GM12875 (cell line): ENCODE measurements at regions not wholly inside any gene's neighbourhood (a gene's known extent, or its start where the extent isn't known, plus 50 kb on each side); places are given as distances from the start of the nearest gene placed in this dataset.

ENCODE experiments used
- H3K4me3 ChIP-seq: one replicate; pipeline ENCODE4 v1.5.1; 2011; ENCODE audit warnings: low read depth, low read length, control low read depth
- TF ChIP-seq, protein P1 (sequence below): IDR thresholded peaks from 2 replicates; pipeline ENCODE4 v1.5.1; 2011; ENCODE audit warnings: low read depth, mild to moderate bottlenecking, control low read depth, inconsistent platforms, low read length, moderate library complexity, borderline replicate concordance; ENCODE audit not compliant: insufficient read depth

DNA sequence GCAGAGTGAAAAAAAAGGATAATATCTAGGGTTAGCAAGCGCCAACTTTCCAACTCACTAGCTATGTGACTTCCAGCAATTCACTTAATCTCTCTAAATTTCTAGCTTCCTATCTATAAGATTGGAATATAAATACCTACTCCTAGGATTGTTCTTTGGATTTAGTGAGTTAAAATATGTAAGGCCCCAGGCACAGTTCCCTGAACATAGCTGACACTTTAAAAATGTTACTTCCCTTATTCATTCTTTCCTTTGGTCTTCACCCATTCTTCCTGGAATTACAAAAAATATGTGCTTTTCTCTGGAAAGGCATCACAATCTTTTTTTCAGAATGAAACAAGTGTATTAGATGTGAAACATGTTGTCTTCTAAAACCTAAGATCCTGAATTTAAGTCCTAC is 365.7 kb downstream of the RBM43 start:
- TF ChIP-seq, protein P1, sequence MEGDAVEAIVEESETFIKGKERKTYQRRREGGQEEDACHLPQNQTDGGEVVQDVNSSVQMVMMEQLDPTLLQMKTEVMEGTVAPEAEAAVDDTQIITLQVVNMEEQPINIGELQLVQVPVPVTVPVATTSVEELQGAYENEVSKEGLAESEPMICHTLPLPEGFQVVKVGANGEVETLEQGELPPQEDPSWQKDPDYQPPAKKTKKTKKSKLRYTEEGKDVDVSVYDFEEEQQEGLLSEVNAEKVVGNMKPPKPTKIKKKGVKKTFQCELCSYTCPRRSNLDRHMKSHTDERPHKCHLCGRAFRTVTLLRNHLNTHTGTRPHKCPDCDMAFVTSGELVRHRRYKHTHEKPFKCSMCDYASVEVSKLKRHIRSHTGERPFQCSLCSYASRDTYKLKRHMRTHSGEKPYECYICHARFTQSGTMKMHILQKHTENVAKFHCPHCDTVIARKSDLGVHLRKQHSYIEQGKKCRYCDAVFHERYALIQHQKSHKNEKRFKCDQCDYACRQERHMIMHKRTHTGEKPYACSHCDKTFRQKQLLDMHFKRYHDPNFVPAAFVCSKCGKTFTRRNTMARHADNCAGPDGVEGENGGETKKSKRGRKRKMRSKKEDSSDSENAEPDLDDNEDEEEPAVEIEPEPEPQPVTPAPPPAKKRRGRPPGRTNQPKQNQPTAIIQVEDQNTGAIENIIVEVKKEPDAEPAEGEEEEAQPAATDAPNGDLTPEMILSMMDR = no peak

DNA sequence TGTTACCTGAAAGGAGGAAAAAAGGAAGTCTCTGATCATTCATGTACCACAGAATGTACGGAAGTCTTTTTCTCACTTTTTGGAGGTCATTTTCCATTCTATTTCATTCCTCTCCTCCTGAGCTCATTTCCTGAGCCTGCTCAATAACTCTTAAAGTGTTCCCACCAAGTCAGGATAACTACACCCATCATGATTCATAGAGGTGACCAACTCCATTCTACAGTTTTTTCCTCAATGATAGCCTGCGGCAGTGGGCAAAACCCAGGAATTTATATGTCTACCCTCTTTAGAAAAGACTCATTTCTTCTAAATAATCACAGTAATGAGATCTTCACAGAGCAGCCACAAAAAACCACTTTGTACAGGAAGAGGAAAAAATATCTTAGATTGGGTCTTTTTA is 372.5 kb downstream of the RBM43 start:
- H3K4me3 ChIP-seq = no peak overlapping the region
- TF ChIP-seq, protein P1 = no peak

More for the DNA sequence above, 365.7 kb downstream of the RBM43 start:
- no peak overlapping the region for H3K4me3 ChIP-seq

DNA sequence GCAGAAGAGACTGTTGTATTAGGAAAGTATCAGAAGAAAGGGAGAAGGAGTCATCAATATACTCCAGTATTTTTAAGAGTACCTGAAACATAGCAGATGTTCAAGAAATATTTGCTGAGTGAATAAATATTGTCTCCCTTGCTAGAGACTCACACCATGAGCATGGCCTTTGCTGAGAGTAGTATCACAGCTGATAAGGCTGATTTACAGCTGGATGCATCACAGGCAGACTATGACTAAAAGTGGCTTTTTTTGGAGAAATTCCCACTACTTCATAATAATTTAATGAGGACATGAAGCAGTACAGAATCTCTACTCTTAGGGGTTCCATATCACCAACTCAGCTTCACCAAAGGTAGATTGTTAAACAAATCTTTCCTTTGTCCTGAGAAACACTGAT is 373.3 kb downstream of the RBM43 start:
- H3K4me3 ChIP-seq = no peak overlapping the region
- TF ChIP-seq, protein P1 = no peak

DNA sequence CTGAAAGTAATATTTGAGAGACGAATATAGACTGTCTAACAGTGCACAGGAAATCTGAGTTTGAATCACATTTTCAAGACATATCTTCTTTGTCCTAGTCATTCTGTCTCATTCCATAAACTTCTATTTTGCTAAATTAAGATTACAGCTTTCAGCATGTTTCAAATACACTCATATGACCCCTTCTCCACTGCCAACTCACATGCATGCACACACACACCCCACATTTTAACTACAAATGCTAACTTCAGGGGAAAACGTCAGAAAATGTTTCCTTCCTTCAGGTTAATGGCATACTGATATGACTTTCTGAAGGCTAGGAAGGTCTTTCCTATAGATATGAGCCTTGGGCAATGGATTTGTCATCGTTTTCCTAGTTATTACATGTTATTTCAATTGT is 373.7 kb downstream of the RBM43 start:
- H3K4me3 ChIP-seq = no peak overlapping the region
- TF ChIP-seq, protein P1 = no peak

DNA sequence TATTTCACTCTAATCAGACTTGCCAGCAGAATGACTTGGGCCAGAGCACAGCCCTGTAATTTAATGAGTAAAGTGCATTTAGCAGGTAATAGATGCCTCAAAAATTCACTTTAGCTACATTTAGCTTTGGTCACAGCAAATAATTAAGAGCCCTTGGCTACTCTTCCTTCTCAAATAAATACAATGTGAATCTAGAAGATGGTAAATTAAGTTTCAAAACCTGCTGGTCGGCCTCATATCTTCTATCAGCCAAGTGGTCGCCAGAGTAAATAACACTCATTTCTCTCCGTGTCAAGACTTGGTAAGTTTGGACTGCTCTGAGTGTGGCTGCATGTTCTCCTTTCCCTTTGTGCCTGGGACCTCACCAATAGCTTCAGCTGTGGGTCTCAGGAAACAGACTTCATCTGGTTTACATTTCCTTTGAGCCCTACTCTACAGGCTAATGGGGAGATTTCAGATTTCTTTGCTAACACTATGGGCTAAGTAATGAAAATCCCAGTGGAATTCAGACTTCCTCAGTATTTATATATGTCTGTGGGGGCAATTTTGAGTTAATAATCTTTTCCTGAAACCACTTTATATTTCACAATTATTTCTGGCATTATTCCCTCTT is 375.8 kb downstream of the RBM43 start:
- TF ChIP-seq, protein P1 = no peak
- H3K4me3 ChIP-seq = no peak overlapping the region

DNA sequence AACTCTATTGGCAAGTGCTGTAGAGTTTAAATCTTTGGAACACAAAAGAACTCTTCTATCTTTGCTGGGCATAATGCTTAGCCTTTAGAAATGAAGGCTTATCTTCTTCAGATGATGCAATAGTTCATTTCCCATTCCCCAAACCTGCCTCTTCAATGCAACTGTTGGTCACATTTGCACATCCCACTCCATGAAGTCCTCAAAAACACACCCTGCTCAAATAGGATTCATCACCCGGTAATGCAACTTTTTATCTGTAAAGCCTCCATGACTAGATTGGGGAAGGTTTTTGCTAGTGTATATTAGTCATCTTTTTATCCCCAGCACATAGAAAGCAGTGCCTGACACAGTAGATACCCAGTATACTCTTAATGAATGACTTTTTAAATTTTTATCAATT is 376.4 kb downstream of the RBM43 start:
- H3K4me3 ChIP-seq = no peak overlapping the region
- TF ChIP-seq, protein P1 = no peak

DNA sequence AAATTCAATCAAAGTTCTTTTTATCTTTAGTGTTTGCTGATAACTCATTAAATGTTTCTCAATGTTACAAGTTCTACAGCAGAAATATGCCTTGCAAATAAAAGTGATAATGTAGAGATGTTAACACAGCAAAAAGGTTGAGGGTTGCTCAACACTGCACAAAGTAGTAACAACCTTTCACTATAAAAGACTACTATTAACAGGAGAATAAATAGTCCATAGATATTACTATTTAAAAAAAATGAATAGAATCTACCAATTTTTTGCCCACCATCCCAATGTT is 378.1 kb downstream of the RBM43 start:
- no peak overlapping the region for H3K4me3 ChIP-seq
- TF ChIP-seq, protein P1 = no peak
